ENCODE measurements at regions not wholly inside any gene's neighbourhood (a gene's known extent, or its start where the extent isn't known, plus 50 kb on each side); places are given as distances from the start of the nearest gene placed in this dataset.

- Histone ChIP-seq H3K9me3 (ENCODE audit: control insufficient read depth, low read length) (no peaks in the 10 kb centered on the region), H3K27me3 (ENCODE audit: control insufficient read depth, insufficient read depth, low read length, poor library complexity, severe bottlenecking) (no peaks in the 10 kb centered on the region), H3K4me1 (ENCODE audit: control insufficient read depth, insufficient read depth, low read length) (no peaks in the 10 kb centered on the region), H3K4me3 (ENCODE audit: low read length) (no peak overlapping the region), H3K36me3 (ENCODE audit: control insufficient read depth, insufficient read depth, low read length) (no peaks in the 10 kb centered on the region), H3K9ac (ENCODE audit: extremely low read depth, low read length, poor library complexity, severe bottlenecking) (no peak overlapping the region), H3K27ac (ENCODE audit: low read depth, low read length) (no peak overlapping the region)
- TF ChIP-seq, protein P1, sequence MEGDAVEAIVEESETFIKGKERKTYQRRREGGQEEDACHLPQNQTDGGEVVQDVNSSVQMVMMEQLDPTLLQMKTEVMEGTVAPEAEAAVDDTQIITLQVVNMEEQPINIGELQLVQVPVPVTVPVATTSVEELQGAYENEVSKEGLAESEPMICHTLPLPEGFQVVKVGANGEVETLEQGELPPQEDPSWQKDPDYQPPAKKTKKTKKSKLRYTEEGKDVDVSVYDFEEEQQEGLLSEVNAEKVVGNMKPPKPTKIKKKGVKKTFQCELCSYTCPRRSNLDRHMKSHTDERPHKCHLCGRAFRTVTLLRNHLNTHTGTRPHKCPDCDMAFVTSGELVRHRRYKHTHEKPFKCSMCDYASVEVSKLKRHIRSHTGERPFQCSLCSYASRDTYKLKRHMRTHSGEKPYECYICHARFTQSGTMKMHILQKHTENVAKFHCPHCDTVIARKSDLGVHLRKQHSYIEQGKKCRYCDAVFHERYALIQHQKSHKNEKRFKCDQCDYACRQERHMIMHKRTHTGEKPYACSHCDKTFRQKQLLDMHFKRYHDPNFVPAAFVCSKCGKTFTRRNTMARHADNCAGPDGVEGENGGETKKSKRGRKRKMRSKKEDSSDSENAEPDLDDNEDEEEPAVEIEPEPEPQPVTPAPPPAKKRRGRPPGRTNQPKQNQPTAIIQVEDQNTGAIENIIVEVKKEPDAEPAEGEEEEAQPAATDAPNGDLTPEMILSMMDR (conservative IDR thresholded peaks at IDR 0.05), result no peak
- DNase-seq, result no peak
- Mint-ChIP-seq H3K36me3 (ENCODE audit: low read depth) (no peaks in the 10 kb centered on the region), H3K27me3 (ENCODE audit: insufficient read depth) (no peaks in the 10 kb centered on the region), H3K4me3 (no peak overlapping the region), H3K27ac (no peak overlapping the region), H3K4me1 (no peaks in the 10 kb centered on the region), H3K9me3 (no peaks in the 10 kb centered on the region)
- WGBS, 2 experiments (ENCODE audit: insufficient coverage in 1 of 2, insufficient read length in 1 of 2), result 88 to 100% methylated on average over 1 of the region's 1 CpG
Measured at GRCh38 chr1:198444792-198445191, 95.7 kb downstream of the ATP6V1G3 start.

DNA sequence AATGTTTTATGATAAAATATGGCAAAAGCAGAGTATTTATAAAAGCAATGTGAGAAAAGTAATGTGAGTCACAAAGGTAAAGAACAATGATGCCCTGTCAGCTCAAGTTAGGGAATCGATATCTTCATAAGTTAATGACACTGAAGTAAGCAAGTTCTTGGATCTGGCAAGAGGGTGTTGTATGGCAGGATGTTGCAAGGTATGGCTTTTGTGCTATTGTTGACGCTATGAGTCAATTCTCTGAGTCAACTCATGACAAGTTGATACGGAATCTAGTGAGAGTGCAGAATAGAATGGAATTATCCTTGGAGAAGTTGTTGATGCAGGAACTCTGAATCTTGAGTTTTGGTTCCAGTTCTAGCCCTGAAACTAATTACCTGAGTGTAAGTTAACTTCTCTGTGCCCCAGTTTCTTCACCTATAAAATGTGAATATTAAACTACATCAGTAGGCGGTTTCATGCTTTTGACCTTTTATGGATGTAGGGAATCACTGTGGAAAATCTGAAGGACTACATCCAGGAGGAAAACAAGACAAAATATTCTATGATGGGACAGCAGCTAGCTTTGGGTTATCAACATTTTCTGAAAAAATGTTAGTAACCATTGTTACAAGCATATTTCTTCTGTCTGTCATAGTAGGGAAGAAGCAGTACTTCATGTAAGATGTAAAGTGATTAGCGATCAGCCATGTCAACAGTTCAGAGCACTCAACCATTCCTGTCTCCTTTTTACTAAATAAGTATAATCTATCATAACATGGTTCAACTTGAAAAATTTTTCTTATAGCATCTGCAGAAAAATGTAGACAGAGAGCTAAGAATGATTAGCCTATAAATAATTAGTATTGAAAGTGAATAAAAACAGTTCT, 96.9 kb downstream of the ATP6V1G3 start:
- Histone ChIP-seq H3K4me1 (ENCODE audit: control insufficient read depth, insufficient read depth, low read length) (no peaks in the 10 kb centered on the region), H3K9ac (ENCODE audit: extremely low read depth, low read length, poor library complexity, severe bottlenecking) (no peak overlapping the region), H3K9me3 (ENCODE audit: control insufficient read depth, low read length) (no peaks in the 10 kb centered on the region), H3K36me3 (ENCODE audit: control insufficient read depth, insufficient read depth, low read length) (no peaks in the 10 kb centered on the region), H3K27me3 (ENCODE audit: control insufficient read depth, insufficient read depth, low read length, poor library complexity, severe bottlenecking) (no peaks in the 10 kb centered on the region), H3K27ac (ENCODE audit: low read depth, low read length) (no peak overlapping the region), H3K4me3 (ENCODE audit: low read length) (no peak overlapping the region)
- H3K36me3 Mint-ChIP-seq (ENCODE audit: low read depth), result no peaks in the 10 kb centered on the region
- no peak overlapping the region for H3K27ac Mint-ChIP-seq
- no peaks in the 10 kb centered on the region for H3K9me3 Mint-ChIP-seq
- no peaks in the 10 kb centered on the region for H3K4me1 Mint-ChIP-seq
- no peak for DNase-seq
- no peak overlapping the region for H3K4me3 Mint-ChIP-seq
- TF ChIP-seq, protein P1 (conservative IDR thresholded peaks at IDR 0.05), result no peak
- H3K27me3 Mint-ChIP-seq (ENCODE audit: insufficient read depth), result no peaks in the 10 kb centered on the region
- 92 to 95% methylated on average over 3 to 5 of the region's 5 CpGs for WGBS, 2 experiments (ENCODE audit: insufficient coverage in 1 of 2, insufficient read length in 1 of 2)

- H3K4me3 Mint-ChIP-seq, result no peak overlapping the region
- H3K27me3 Mint-ChIP-seq (ENCODE audit: insufficient read depth), result no peaks in the 10 kb centered on the region
- no peak overlapping the region for H3K4me3 ChIP-seq (ENCODE audit: low read length)
- no peak overlapping the region for H3K27ac ChIP-seq (ENCODE audit: low read depth, low read length)
- H3K27ac Mint-ChIP-seq, result no peak overlapping the region
- H3K4me1 Mint-ChIP-seq, result no peaks in the 10 kb centered on the region
- no peaks in the 10 kb centered on the region for H3K9me3 Mint-ChIP-seq
- no peaks in the 10 kb centered on the region for H3K36me3 Mint-ChIP-seq (ENCODE audit: low read depth)
- H3K4me1 ChIP-seq (ENCODE audit: control insufficient read depth, insufficient read depth, low read length), result no peaks in the 10 kb centered on the region
- DNase-seq, result no peak
- no peaks in the 10 kb centered on the region for H3K9me3 ChIP-seq (ENCODE audit: control insufficient read depth, low read length)
- 93 to 98% methylated on average over 4 to 6 of the region's 6 CpGs for WGBS, 2 experiments (ENCODE audit: insufficient coverage in 1 of 2, insufficient read length in 1 of 2)
- TF ChIP-seq, protein P1 (conservative IDR thresholded peaks at IDR 0.05), result no peak
- no peak overlapping the region for H3K9ac ChIP-seq (ENCODE audit: extremely low read depth, low read length, poor library complexity, severe bottlenecking)
- no peaks in the 10 kb centered on the region for H3K36me3 ChIP-seq (ENCODE audit: control insufficient read depth, insufficient read depth, low read length)
- no peaks in the 10 kb centered on the region for H3K27me3 ChIP-seq (ENCODE audit: control insufficient read depth, insufficient read depth, low read length, poor library complexity, severe bottlenecking)
Measured at GRCh38 chr1:198440842-198441241, 99.6 kb downstream of the ATP6V1G3 start.
